Left renal cortex interstitium (tissue), 4 donors: ENCODE measurements at regions not wholly inside any gene's neighbourhood (a gene's known extent, or its start where the extent isn't known, plus 50 kb on each side); places are given as distances from the start of the nearest gene placed in this dataset.
"Not testable (repeated sequence)": the region's sequence is repeated elsewhere in the genome, so short reads cannot be mapped to it uniquely, and the experiment has no call there.

Source experiments
- DNase-seq, 4 donors: peaks; one replicate each; pipeline ENCODE4 v3.0.0-alpha.2; 2013; ENCODE audit warnings: low read depth in 4 of 4, low spot score in 2 of 4, missing footprints in 1 of 4

GRCh38 chr6:168803874-168804273, 362.9 kb downstream of the SMOC2 start:
- no peak for DNase-seq

GRCh38 chr6:168799067-168799466, 358.1 kb downstream of the SMOC2 start:
- no peak for DNase-seq

- DNase-seq: no peak
Measured at GRCh38 chr6:168796106-168796505, 355.1 kb downstream of the SMOC2 start.

DNA sequence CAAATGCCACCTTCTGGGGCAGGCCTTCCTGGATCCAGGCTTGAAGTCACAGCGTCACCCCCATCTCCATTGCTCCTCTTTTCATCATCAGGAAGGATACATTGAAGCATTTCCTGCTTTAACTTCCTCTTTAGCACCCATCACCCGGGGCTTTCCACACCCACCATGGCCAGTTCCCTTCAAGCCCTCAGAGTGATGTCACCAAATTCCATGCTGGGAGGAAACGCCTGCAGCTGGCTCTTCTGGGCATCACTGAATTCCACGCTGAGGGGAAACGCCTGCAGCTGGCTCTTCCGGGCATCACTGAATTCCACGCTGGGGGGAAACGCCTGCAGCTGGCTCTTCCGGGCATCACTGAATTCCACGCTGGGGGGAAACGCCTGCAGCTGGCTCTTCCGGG, 354.6 kb downstream of the SMOC2 start:
- DNase-seq: not testable (repeated sequence)

DNA sequence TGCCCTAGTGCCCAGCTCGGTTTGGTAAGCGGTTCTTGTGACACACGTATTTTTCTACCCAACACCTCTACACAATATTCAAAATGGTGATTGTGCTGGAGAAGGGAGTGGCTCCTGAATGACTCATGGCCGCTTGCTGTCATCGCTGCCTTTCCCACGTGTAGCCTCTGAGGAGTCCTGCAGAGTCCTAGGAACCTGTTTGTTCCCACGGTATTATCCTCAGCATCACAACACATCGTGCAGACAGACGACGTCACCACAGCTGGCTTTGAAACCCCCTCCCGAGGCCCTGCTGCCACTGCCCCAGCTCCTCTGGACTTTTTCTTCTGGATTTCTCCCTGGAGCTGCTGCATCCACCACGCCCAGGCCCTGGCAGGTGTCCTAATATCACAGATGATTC, 353.5 kb downstream of the SMOC2 start:
- no peak for DNase-seq

- DNase-seq: no peak
Measured at GRCh38 chr6:168793649-168794048, 352.7 kb downstream of the SMOC2 start.

DNA sequence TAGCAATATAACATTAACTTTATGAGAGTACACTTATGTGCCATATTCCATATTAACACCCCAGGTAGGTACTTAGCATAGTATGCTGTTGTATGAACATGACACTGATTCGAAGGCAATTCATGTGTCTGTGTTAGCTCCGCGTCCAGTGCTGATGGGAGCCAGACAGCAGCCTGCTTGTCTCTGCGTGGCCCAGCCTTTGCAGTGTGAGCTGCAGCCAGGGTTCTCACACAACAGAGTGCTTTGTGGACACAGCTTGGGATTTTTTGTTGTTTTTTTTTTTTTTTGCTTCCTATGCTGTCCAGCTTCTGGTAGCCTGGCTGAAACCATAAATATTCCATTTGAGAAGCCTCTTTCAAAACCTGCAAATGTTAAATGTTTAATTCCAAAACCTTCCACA, 350.9 kb downstream of the SMOC2 start:
- no peak for DNase-seq

DNA sequence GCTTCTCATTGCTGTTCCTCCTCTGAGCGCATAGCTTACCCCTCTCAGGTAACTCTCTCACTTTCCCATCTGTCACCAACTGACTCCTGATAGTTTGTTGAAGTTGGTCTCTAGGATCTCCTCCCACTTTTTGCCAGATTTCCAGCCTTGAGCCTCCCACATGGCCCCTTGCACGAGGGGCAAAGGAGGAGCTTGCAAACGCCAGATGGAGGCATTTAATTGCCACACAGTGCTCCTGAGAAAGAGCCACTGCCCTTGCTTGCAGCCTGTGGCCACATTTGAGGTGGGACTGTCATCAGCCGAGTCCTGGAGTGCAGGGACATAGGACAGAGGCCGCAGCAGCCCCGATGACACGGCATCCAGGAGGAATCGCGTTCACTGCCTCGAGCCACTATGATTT, 348.7 kb downstream of the SMOC2 start:
- DNase-seq: no peak

DNA sequence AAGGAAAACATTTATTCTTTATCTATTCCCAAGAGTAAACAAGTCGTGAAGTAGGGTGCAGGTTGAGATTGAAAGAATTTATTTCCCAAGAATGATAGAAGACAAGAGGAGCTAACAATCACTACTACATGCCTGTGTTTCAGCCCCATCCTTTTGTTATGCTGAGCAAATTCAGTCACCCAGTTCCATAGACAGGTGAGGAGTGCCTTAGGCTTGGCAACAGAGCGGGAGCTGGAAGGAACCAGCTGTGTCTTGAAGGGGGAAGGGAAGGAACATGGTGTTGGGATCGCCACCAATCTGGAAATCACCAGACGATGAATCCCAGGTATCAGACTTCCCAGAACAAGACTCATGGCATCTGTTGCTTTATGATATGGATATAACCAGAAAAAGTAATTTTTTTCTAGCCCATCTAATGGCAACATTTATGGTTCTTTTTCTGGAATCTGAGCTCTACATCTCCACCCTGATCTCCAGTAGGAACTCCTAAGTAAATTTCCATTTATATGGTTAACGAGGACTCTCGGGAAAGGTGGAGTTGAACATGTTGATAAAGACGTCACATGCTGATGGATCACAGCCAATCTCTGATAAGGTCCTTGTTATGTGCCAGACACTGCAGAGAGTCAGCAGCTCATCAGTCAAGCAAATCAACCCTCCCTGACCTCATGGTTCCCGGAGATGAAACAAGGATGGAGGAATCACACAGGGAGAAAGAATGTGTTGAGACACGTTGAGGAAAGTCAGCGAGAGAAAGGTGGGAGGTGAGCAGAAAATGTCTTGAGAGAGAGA, 344.9 kb downstream of the SMOC2 start:
- DNase-seq: no peak

- DNase-seq: no peak
Measured at GRCh38 chr6:168784426-168784825, 343.4 kb downstream of the SMOC2 start.

DNA sequence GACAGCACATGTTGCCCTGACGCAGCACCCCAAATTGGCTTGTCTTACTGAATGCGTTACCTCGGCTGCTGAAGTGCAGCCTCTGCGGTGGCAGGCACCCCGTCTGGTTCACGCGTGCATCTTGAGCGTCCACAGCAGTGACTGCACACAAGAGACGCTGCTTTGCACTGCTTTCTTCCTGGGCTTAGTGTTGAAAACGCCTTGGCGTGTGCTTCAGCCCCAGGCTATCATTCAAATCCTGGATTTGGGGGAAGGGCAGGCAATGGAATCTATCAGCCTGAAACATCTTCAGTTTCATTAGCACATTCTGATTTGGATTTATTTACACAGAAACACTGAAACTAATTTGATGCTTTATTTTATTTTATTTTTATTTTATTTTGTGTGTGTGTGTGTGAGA, 342.7 kb downstream of the SMOC2 start:
- no peak for DNase-seq

DNA sequence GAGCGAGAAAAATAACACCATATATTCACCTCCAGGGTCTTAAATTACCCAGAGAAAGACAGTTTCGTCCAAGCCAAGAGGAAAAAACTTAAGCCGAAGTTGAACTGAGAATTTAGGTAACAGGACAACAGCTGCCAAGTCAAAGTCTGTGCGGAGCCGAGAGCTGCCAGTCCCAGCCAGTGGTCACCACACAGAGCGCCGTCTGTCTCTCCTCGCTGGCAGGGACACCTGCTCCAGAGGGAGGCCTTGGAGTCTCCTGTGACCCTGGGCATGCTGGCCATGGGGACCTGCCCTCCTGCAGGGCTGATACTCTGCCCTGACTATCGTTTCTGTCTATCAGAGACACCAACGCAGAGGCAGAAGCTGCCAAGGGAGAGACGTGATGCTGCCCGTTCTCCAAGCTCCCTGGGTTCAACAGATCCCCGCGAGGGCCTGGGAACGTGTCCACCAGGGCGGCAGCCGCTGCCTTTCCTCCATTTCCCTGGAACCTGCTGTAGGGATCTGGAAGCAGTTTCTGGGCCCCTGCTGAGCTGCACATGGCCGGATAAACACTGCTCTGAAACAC, 341.3 kb downstream of the SMOC2 start:
- no peak for DNase-seq

DNA sequence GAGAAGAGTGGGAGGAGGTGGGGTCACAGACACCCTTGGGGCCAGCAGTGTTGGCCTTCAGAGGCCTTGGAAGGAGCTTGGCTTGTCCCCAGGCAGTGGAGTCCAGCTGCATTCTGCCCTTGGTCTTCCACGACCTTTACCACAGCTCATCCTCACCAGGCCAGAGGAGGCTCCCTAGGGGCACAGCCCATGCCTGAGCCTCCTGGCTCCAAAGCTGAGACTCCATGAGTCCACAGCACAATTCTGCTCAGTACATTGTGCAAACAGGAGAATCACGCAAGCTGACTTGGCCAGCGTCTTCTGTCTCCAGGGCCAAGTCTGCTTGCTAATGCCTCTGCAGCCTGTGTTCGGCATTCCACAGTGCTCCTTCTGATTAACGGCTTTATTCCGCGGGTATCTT, 337.2 kb downstream of the SMOC2 start:
- no peak for DNase-seq

- no peak for DNase-seq
Measured at GRCh38 chr6:168774381-168774780, 333.4 kb downstream of the SMOC2 start.

DNA sequence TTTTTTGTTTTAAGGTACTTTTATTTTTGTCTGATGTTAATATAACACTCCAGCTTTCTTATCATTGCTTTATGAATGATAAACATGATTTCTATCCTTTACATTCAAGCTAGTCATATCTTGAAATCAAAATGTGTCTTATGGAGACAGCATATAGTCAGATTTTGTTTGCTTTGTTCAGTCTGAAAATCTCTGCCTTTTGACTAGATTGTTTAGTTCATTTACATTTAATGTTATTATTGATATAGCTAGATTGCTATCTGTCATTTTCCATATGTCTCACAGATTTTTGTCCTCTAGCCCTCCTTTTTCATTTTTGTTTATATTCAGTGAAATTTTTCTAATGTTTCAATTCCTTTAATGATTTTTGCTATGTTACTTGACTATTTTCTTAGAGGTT, 332.8 kb downstream of the SMOC2 start:
- no peak for DNase-seq

GRCh38 chr6:168765752-168766151, 324.8 kb downstream of the SMOC2 start:
- DNase-seq: no peak

- DNase-seq: peak in 2 of 4 donors; percentile 21 to 23
Measured at GRCh38 chr6:168756009-168756634, 315.1 kb downstream of the SMOC2 start.

- DNase-seq: no peak
Measured at GRCh38 chr6:168746643-168747042, 305.7 kb downstream of the SMOC2 start.

GRCh38 chr6:168746013-168746412, 305.0 kb downstream of the SMOC2 start:
- DNase-seq: no peak

GRCh38 chr6:168744861-168745260, 303.9 kb downstream of the SMOC2 start:
- no peak for DNase-seq

DNA sequence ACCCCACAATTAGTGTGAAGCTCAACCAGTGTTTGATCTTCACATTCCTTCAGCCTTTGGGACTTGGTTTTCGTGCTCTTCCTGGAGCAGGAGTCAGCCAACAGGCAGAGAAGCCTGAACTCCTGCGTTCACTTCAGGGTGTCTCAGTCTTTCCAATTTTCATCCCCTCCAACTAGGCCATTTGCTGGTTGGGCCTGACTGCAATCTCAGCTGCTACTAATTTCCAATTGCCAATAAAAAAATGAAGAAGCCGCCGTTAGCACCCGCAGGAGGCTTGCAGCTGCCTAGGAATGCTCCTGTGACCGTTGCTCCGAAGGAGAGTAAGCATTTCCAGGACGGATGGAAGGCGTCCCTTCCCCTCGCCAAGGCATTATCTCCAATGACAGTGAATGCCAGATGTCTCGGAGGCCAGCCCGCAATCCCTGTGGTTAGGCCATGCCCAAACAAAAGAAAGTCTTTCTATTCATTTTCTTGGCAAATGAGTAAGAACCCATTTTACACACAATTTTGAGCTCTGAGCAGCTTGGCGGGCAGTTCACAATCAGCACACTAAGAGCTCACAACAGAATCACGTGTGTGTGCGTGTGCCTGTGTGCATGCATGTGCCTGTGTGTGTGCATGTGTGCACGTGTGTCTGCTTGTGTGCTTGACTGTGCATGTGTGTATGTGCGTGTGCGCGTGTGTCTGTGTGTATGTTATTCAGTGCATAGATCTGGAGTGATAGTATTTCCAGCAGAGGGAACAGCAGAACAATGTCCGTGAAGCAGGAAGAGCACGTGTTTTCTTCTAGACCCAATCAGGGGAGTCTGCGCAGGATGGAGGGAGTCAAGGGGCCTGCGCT, 301.2 kb downstream of the SMOC2 start:
- DNase-seq: no peak
